Epithelial cell of proximal tubule (primary cell): ENCODE measurements at regions not wholly inside any gene's neighbourhood (a gene's known extent, or its start where the extent isn't known, plus 50 kb on each side); places are given as distances from the start of the nearest gene placed in this dataset.

Experiments used
- DNase-seq: peaks from one replicate; pipeline ENCODE4 v3.0.0-alpha.2; 2011; ENCODE audit warnings: low read depth
- H3K4me3 ChIP-seq: 2 replicates; pipeline ENCODE4 v1.5.1; 2011; ENCODE audit warnings: low read depth, mild to moderate bottlenecking, low read length
- CTCF ChIP-seq: conservative IDR thresholded peaks from 2 replicates; pipeline ENCODE4 v1.5.1; 2012; ENCODE audit warnings: low read depth, mild to moderate bottlenecking, low read length

GRCh38 chr14:22036541-22037239 is 363.1 kb upstream of the OR4E1 start:
- TF ChIP-seq CTCF = no peak
- no peak for DNase-seq
- H3K4me3 ChIP-seq = no peak overlapping the region

- no peak for DNase-seq
- no peak overlapping the region for H3K4me3 ChIP-seq
- no peak for TF ChIP-seq CTCF
Observed at GRCh38 chr14:22026527-22026926, 352.9 kb upstream of the OR4E1 start.

- DNase-seq = no peak
- no peak for TF ChIP-seq CTCF
- H3K4me3 ChIP-seq = no peak overlapping the region
Observed at GRCh38 chr14:22025879-22026278, 352.3 kb upstream of the OR4E1 start.

- no peak for DNase-seq
- TF ChIP-seq CTCF = no peak
- H3K4me3 ChIP-seq = no peak overlapping the region
Observed at GRCh38 chr14:22024137-22024536, 350.5 kb upstream of the OR4E1 start.

- no peak overlapping the region for H3K4me3 ChIP-seq
- no peak for DNase-seq
- TF ChIP-seq CTCF = no peak
Observed at GRCh38 chr14:22018890-22019289, 345.3 kb upstream of the OR4E1 start.

GRCh38 chr14:22012452-22012851 is 338.8 kb upstream of the OR4E1 start:
- no peak for DNase-seq
- H3K4me3 ChIP-seq = no peak overlapping the region
- TF ChIP-seq CTCF = no peak

- H3K4me3 ChIP-seq = no peak overlapping the region
- no peak for DNase-seq
- no peak for TF ChIP-seq CTCF
Observed at GRCh38 chr14:22011253-22011642, 337.6 kb upstream of the OR4E1 start.
